KOPT-K1 (cell line): ENCODE measurements at regions not wholly inside any gene's neighbourhood (a gene's known extent, or its start where the extent isn't known, plus 50 kb on each side); places are given as distances from the start of the nearest gene placed in this dataset.

Source experiments
- H3K27ac ChIP-seq: fragments of 200-600 bp; sonication (generic); 2 replicates; pipeline ENCODE4 v1.5.1; 2016; ENCODE audit warnings: antibody characterized with exemption, mild to moderate bottlenecking, low read depth, low read length; ENCODE audit not compliant: poor library complexity, severe bottlenecking
- H3K36me3 ChIP-seq: fragments of 200-600 bp; sonication (generic); 2 replicates; pipeline ENCODE4 v1.5.1; 2017; ENCODE audit warnings: antibody characterized with exemption, mild to moderate bottlenecking, low read length, moderate library complexity; ENCODE audit not compliant: insufficient read depth
- H3K9me3 ChIP-seq: fragments of 200-600 bp; sonication (generic); 2 replicates; pipeline ENCODE4 v1.5.1; 2017; ENCODE audit warnings: antibody characterized with exemption, low read length, mild to moderate bottlenecking; ENCODE audit not compliant: insufficient read depth, poor library complexity, severe bottlenecking

- no peaks in the 10 kb centered on the region for H3K9me3 ChIP-seq
- no peak overlapping the region for H3K27ac ChIP-seq
- no peaks in the 10 kb centered on the region for H3K36me3 ChIP-seq
Measured at GRCh38 chr13:103873725-103874124, 807.5 kb upstream of the SLC10A2 start.

- Histone ChIP-seq H3K9me3 (no peaks in the 10 kb centered on the region), H3K36me3 (no peaks in the 10 kb centered on the region), H3K27ac (no peak overlapping the region)
Measured at GRCh38 chr13:103866048-103866447, 799.8 kb upstream of the SLC10A2 start.

- no peak overlapping the region for H3K27ac ChIP-seq
- no peaks in the 10 kb centered on the region for H3K36me3 ChIP-seq
- H3K9me3 ChIP-seq = no peaks in the 10 kb centered on the region
Measured at GRCh38 chr13:103862525-103862924, 796.3 kb upstream of the SLC10A2 start.

GRCh38 chr13:103859952-103860351 is 793.7 kb upstream of the SLC10A2 start:
- Histone ChIP-seq H3K9me3 (no peaks in the 10 kb centered on the region), H3K27ac (no peak overlapping the region), H3K36me3 (no peaks in the 10 kb centered on the region)

- Histone ChIP-seq H3K27ac (no peak overlapping the region), H3K36me3 (no peaks in the 10 kb centered on the region), H3K9me3 (no peaks in the 10 kb centered on the region)
Measured at GRCh38 chr13:103852036-103852435, 785.8 kb upstream of the SLC10A2 start.

GRCh38 chr13:103844471-103844870 is 778.3 kb upstream of the SLC10A2 start:
- Histone ChIP-seq H3K36me3 (no peaks in the 10 kb centered on the region), H3K9me3 (no peaks in the 10 kb centered on the region), H3K27ac (no peak overlapping the region)

GRCh38 chr13:103839460-103839859 is 773.2 kb upstream of the SLC10A2 start:
- Histone ChIP-seq H3K9me3 (no peaks in the 10 kb centered on the region), H3K36me3 (no peaks in the 10 kb centered on the region), H3K27ac (no peak overlapping the region)

GRCh38 chr13:103835052-103835451 is 768.8 kb upstream of the SLC10A2 start:
- Histone ChIP-seq H3K36me3 (no peaks in the 10 kb centered on the region), H3K9me3 (no peaks in the 10 kb centered on the region), H3K27ac (no peak overlapping the region)

GRCh38 chr13:103833294-103833852 is 767.2 kb upstream of the SLC10A2 start:
- Histone ChIP-seq H3K27ac (no peak overlapping the region), H3K9me3 (no peaks in the 10 kb centered on the region), H3K36me3 (no peaks in the 10 kb centered on the region)

GRCh38 chr13:103815619-103816018 is 749.4 kb upstream of the SLC10A2 start:
- H3K9me3 ChIP-seq = peaks cover 4% of the 10 kb centered on the region
- no peaks in the 10 kb centered on the region for H3K36me3 ChIP-seq
- H3K27ac ChIP-seq = no peak overlapping the region

- Histone ChIP-seq H3K36me3 (no peaks in the 10 kb centered on the region), H3K27ac (no peak overlapping the region), H3K9me3 (peaks cover 4% of the 10 kb centered on the region)
Measured at GRCh38 chr13:103812971-103813370, 746.8 kb upstream of the SLC10A2 start.

- Histone ChIP-seq H3K36me3 (no peaks in the 10 kb centered on the region), H3K27ac (no peak overlapping the region), H3K9me3 (peaks cover 4% of the 10 kb centered on the region)
Measured at GRCh38 chr13:103812558-103812957, 746.3 kb upstream of the SLC10A2 start.

GRCh38 chr13:103810026-103810425 is 743.8 kb upstream of the SLC10A2 start:
- Histone ChIP-seq H3K9me3 (peaks cover 4% of the 10 kb centered on the region), H3K36me3 (no peaks in the 10 kb centered on the region), H3K27ac (no peak overlapping the region)

GRCh38 chr13:103805771-103806170 is 739.6 kb upstream of the SLC10A2 start:
- no peak overlapping the region for H3K27ac ChIP-seq
- H3K9me3 ChIP-seq = no peaks in the 10 kb centered on the region
- H3K36me3 ChIP-seq = no peaks in the 10 kb centered on the region

- no peaks in the 10 kb centered on the region for H3K36me3 ChIP-seq
- H3K27ac ChIP-seq = no peak overlapping the region
- no peaks in the 10 kb centered on the region for H3K9me3 ChIP-seq
Measured at GRCh38 chr13:103803349-103803748, 737.1 kb upstream of the SLC10A2 start.

- Histone ChIP-seq H3K9me3 (no peaks in the 10 kb centered on the region), H3K27ac (no peak overlapping the region), H3K36me3 (no peaks in the 10 kb centered on the region)
Measured at GRCh38 chr13:103799028-103799427, 732.8 kb upstream of the SLC10A2 start.
